ENCODE measurements at regions not wholly inside any gene's neighbourhood (a gene's known extent, or its start where the extent isn't known, plus 50 kb on each side); places are given as distances from the start of the nearest gene placed in this dataset.

DNA sequence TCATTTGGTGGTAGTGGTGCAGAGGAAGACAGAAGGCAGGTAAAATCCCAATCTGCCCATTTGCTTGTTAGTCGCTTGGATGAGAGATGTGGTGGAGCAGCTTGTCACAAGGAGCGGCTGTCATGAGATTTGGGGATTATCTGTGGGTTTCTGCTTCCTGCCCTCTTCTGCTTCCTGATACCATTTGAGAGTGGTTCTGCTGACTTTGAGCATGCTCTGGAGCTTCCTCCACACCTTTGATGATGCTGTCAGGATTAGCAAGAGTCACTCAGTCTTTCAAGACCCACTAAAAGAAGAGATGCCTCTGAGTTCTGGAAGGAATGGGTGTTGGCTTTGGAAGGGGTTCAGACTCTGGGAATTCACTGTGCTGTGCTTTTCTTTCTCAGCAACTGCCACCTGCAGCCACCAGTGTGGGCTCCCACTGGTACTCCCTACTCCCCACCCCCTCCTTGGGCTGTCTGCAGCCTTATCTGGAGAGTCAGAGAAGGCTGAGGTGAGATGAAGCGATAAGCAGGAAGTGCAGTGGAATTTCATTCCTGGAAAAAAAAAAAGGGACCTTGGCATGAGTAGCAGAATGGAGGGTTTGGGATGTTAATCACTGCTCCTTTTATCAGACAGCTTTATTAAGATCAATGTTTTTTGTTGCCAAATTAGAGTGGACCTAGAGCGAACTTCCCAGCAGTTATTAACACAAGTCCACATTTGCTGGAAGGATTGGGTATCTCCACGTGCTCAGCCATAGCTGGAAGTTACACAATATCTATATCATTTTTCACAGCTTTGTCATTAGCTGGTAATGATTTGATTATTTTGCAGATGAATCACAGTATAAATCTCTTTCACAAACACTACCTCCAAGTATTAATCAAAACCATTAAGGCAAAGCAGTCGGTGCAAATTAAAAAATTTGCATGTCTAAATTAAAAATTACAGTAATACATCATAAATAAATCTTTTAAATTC lies 233.0 kb upstream of the SATB1 start:
- TF ChIP-seq EZH2 (IDR thresholded peaks at IDR 0.05; ENCODE audit: insufficient read depth, poor library complexity, severe bottlenecking): no peak
- TF ChIP-seq EZH2phosphoT487 (IDR thresholded peaks at IDR 0.05; ENCODE audit: insufficient read depth, low read depth): no peak

Measured in GM23248 (cell line).